ENCODE measurements at regions not wholly inside any gene's neighbourhood (a gene's known extent, or its start where the extent isn't known, plus 50 kb on each side); places are given as distances from the start of the nearest gene placed in this dataset.

- TF ChIP-seq CUX1 (CRISPR knock-in tag; IDR thresholded peaks at IDR 0.05): no peak
- no peak for TF ChIP-seq SMARCA4 (IDR thresholded peaks at IDR 0.05)
These were observed 116.8 kb upstream of the RPS6KA3 start (continued) for GRCh38 chrX:20383477-20383876.

GRCh38 chrX:20382518-20383297 lies 116.0 kb upstream of the RPS6KA3 start:
- no TSS peak for BruUV-seq (replicated peaks)
- TF ChIP-seq BRD4 (IDR thresholded peaks at IDR 0.05) (no peak), HSF4 (CRISPR knock-in tag; IDR thresholded peaks at IDR 0.05; ENCODE audit: borderline replicate concordance) (no peak), ZNF449 (CRISPR knock-in tag; IDR thresholded peaks at IDR 0.05) (no peak), ZBTB26 (CRISPR knock-in tag; IDR thresholded peaks at IDR 0.05) (no peak), HES1 (IDR thresholded peaks at IDR 0.05; ENCODE audit: low read depth) (no peak), SRSF1 (IDR thresholded peaks at IDR 0.05; ENCODE audit: low read depth, low read length) (no peak), ESRRB (CRISPR knock-in tag; IDR thresholded peaks at IDR 0.05; ENCODE audit: borderline replicate concordance) (no peak), ELK1 (CRISPR knock-in tag; IDR thresholded peaks at IDR 0.05) (no peak)
- Histone ChIP-seq H3K27ac (ENCODE audit: extremely low read depth, low read depth, low read length) (no peak overlapping the region), H3K36me3 (ENCODE audit: control insufficient read depth, insufficient read depth, low read length) (no peaks in the 10 kb centered on the region), H3K27me3 (ENCODE audit: control insufficient read depth in 2 of 2, insufficient read depth in 2 of 2, low read length in 2 of 2) (no peaks in the 10 kb centered on the region), H3K9me3 (replicated peaks; ENCODE audit: control insufficient read depth, insufficient read depth, low read depth, low read length) (no peaks in the 10 kb centered on the region), H3K4me1 (replicated peaks in 1 of 2; ENCODE audit: control insufficient read depth in 2 of 2, insufficient read depth in 2 of 2, low read length in 2 of 2) (no peaks in the 10 kb centered on the region), H3K9me1 (ENCODE audit: control insufficient read depth, insufficient read depth, low read length) (no peaks in the 10 kb centered on the region), H4K20me1 (replicated peaks; ENCODE audit: control insufficient read depth, insufficient read depth, low read length) (no peaks in the 10 kb centered on the region), H3K79me2 (ENCODE audit: control insufficient read depth, insufficient read depth, low read length) (no peaks in the 10 kb centered on the region), H3K4me2 (ENCODE audit: insufficient read depth, low read length) (no peak overlapping the region), H3K9ac (ENCODE audit: insufficient read depth in 1 of 2, low read depth in 2 of 2, low read length in 2 of 2) (no peak overlapping the region), H2AFZ (ENCODE audit: low read depth, low read length) (no peak overlapping the region), H3K4me3 (no peak overlapping the region)
- ATAC-seq (no peak), FAIRE-seq (no peak), DNase-seq (ENCODE audit: extremely low read depth in 1 of 4, low spot score in 3 of 4) (no peak)
- in situ Hi-C loops (cut with MboI) (no loop called here), intact Hi-C loops (cut with micrococcal nuclease) (no loop called here)
- ChIA-PET CTCF (ENCODE audit: low intra/inter-chr PET ratio) (no interaction called here), POLR2A (no interaction called here)
- 0% methylated on average over 3 of the region's 3 CpGs for WGBS (ENCODE audit: insufficient coverage, low coverage, missing lambda C conversion rate)

Measured in K562 (cell line).